22Rv1 (cell line): ENCODE measurements at regions not wholly inside any gene's neighbourhood (a gene's known extent, or its start where the extent isn't known, plus 50 kb on each side); places are given as distances from the start of the nearest gene placed in this dataset.

Experiments used
- H3K27ac ChIP-seq: fragments of 450-650 bp; 2 replicates; pipeline ENCODE4 v1.5.1; 2017
- ZFX ChIP-seq: fragments of 450-650 bp; IDR thresholded peaks from 2 replicates; pipeline ENCODE4 v1.6.1; 2017; ENCODE audit warnings: antibody characterized with exemption, borderline replicate concordance
- TF ChIP-seq, protein P1 (sequence below): fragments of 450-650 bp; IDR thresholded peaks from 2 replicates; pipeline ENCODE4 v1.5.1; 2017; ENCODE audit warnings: mild to moderate bottlenecking

DNA sequence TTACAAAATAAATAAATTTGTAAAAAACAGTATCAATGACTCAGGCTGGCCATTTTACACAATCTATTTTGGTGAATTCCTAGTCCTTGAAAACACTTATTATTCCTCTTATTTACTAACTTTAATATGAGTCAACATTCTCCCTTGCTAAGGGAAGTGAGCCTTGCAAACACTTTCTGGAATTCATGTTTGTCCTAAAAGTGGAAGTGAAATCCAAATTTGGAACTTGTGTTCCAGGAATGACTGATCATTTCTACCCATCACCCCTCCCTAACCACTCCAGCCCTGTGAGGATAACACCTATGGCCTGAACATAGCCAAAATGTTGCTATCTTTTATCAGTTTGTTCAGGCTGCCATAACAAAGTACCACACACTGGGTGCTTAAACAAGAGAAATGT is 83.1 kb downstream of the OR5AK2 start:
- H3K27ac ChIP-seq = no peak overlapping the region
- TF ChIP-seq ZFX = no peak
- TF ChIP-seq, protein P1, sequence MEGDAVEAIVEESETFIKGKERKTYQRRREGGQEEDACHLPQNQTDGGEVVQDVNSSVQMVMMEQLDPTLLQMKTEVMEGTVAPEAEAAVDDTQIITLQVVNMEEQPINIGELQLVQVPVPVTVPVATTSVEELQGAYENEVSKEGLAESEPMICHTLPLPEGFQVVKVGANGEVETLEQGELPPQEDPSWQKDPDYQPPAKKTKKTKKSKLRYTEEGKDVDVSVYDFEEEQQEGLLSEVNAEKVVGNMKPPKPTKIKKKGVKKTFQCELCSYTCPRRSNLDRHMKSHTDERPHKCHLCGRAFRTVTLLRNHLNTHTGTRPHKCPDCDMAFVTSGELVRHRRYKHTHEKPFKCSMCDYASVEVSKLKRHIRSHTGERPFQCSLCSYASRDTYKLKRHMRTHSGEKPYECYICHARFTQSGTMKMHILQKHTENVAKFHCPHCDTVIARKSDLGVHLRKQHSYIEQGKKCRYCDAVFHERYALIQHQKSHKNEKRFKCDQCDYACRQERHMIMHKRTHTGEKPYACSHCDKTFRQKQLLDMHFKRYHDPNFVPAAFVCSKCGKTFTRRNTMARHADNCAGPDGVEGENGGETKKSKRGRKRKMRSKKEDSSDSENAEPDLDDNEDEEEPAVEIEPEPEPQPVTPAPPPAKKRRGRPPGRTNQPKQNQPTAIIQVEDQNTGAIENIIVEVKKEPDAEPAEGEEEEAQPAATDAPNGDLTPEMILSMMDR = no peak

DNA sequence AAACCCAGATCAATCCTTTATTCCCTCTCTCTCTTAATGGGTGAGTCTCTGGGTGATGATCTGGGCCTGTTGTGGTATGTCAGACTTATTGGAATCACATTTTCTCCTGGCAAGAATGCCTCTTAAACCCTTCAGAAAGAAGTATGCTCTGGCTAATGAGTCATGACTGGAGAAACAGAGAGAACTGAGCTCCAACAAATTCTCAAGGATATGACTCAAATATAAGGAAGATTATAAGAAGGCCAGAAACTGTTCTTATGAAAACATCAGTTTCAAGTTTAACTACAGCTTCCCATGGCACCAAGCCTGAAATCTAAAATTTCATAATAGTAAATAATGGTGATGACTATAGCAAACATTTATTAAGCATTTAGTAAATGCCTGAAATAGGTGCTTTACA is 83.9 kb downstream of the OR5AK2 start:
- no peak overlapping the region for H3K27ac ChIP-seq
- TF ChIP-seq, protein P1 = no peak
- TF ChIP-seq ZFX = no peak

DNA sequence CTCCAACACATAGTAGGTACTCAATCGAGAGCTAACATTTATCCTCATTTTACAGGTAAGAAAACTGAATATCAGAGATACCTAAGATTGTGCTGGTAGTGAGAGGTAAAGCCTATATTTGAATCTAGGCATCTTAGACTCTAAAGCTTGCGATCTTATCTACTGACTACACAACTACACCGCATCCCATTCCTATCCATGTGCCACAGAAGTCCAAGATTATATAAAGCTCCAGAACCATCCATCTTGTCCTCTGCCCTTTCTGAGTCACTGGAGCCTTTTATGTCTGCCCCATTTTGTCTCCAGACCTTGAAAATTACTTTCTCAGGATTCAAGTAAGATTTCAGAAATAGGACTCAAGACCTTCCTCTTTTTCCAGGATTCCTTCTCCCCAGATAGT is 84.4 kb downstream of the OR5AK2 start:
- TF ChIP-seq, protein P1 = no peak
- no peak for TF ChIP-seq ZFX
- H3K27ac ChIP-seq = no peak overlapping the region

DNA sequence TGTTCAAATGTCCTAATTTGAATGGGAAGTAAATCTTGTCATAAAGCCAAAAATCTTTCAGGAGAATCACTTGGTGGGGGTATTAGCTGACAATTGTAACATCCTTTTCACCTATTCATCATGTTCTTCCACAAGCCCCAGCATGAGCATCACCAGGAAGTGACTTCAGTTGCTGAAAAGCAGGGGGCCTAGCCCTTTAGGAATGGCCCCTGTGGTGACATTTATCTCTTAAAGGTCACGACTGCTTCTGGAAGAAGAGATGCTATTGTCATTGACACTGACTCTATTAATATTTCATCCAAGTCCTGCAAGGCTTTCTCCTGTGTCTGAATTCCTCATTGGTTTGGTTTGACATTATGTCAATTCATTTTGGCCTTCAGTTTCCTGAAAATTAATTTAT is 92.6 kb downstream of the OR5AK2 start:
- H3K27ac ChIP-seq = no peak overlapping the region
- TF ChIP-seq, protein P1 = no peak
- TF ChIP-seq ZFX = no peak

DNA sequence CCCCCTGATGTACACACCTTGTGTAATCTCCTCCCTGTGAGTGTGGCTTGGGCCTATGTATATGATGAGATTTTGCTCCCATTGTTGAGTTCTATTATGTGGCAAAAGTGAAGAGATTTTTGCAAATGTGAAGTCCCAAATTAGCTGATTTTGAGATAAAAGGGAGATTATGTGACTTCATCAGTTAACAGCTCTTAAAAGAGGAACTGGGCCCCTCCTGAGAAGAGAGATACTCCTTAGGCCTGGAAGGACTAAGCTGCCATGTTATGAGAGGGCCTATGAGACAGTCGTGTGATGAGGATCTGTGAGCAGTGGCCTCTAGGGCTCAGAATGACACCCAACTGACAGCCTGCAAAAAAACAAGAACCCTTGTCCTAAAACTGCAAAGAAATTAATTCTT is 93.4 kb downstream of the OR5AK2 start:
- H3K27ac ChIP-seq = no peak overlapping the region
- no peak for TF ChIP-seq ZFX
- TF ChIP-seq, protein P1 = no peak

DNA sequence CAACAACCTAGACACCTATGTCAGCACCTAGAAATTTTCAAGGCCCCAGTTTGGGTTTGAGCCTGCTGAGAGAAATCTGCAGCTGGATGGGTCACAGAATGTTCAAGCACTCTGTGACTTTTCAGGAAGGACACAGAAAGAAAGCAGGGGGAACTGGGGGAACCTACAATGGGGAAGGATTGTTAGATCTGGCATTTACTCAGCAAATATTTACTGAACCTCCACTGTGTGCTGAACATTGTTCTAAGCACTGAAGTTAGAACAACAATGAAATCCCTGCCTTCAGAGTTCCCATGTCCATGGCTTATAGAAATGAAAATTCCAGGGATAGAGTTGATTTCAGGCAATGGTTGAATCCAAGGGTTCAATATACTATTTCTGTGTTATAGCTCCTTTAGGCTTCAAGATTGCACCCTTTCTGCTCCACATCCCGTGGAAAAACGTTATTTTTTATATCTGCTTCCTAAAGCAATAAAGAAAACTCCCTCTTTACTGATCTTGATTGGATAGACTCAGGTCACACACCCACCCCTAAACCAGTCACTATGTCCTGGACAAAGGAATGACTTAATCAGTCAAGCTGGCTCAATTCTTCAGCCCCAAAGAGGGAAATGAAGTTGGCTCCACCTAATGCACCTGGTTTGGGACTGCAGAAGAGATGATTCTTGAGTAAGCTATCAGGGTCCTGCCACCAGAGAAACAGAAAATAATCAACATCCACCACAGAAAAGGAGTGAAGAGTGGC is 95.1 kb downstream of the OR5AK2 start:
- H3K27ac ChIP-seq = no peak overlapping the region
- TF ChIP-seq, protein P1 = no peak
- no peak for TF ChIP-seq ZFX

DNA sequence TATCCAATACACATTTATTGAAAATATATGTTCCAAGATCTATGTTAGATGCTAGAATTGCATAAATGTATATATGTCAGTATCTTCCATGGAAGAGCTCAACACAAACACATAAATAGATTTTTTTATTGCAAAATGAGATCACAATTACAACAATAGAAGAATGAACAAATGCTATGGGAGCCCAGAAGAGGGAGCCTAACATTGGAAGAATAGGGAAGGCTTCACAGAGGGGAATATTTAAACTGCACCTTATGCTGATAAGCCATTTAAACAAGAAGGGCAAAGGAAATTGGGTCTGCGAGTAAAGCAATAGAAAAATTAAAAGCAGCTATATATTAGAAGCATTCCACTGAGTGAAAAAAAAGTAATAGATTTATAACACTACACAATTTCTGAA is 96.1 kb upstream of the LRRC55 start:
- no peak overlapping the region for H3K27ac ChIP-seq
- no peak for TF ChIP-seq ZFX
- TF ChIP-seq, protein P1 = no peak
